OCI-LY1 (cell line): ENCODE measurements at regions not wholly inside any gene's neighbourhood (a gene's known extent, or its start where the extent isn't known, plus 50 kb on each side); places are given as distances from the start of the nearest gene placed in this dataset.

Experiments used
- H2AFZ ChIP-seq: fragments of 200-600 bp; sonication (generic), shearing (Covaris generic); 2 replicates; pipeline ENCODE4 v1.6.0; 2014; ENCODE audit warnings: antibody characterized with exemption, mild to moderate bottlenecking, low read length
- H3F3A ChIP-seq: fragments of 200-600 bp; sonication (generic), shearing (Covaris generic); 2 replicates; pipeline ENCODE4 v1.6.0; 2014; ENCODE audit warnings: mild to moderate bottlenecking, antibody characterized with exemption, low read length, moderate library complexity; ENCODE audit not compliant: insufficient read depth
- H3K27ac ChIP-seq: fragments of 200-600 bp; sonication (generic); 2 replicates; pipeline ENCODE4 v1.5.1; 2014; ENCODE audit warnings: low read length, mixed run types, mild to moderate bottlenecking, low read depth; ENCODE audit not compliant: poor library complexity, severe bottlenecking
- H3K27me3 ChIP-seq: fragments of 200-600 bp; sonication (generic); 2 replicates; pipeline ENCODE4 v1.6.0; 2014; ENCODE audit warnings: antibody characterized with exemption, mild to moderate bottlenecking, low read length, moderate library complexity; ENCODE audit not compliant: insufficient read depth
- H3K36me3 ChIP-seq: fragments of 200-600 bp; sonication (generic); 2 replicates; pipeline ENCODE4 v1.6.1; 2014; ENCODE audit warnings: mild to moderate bottlenecking, antibody characterized with exemption, low read length, moderate library complexity, mixed read lengths; ENCODE audit not compliant: insufficient read depth
- H3K4me1 ChIP-seq: fragments of 200-600 bp; sonication (generic); 2 replicates; pipeline ENCODE4 v1.5.1; 2014; ENCODE audit warnings: mild to moderate bottlenecking, low read length, moderate library complexity; ENCODE audit not compliant: insufficient read depth, severe bottlenecking
- H3K4me2 ChIP-seq: fragments of 200-600 bp; sonication (generic), shearing (Covaris generic); 2 replicates; pipeline ENCODE4 v1.6.1; 2014; ENCODE audit warnings: low read length
- H3K4me3 ChIP-seq: fragments of 200-600 bp; sonication (generic); 2 replicates; pipeline ENCODE4 v1.5.1; 2014; ENCODE audit warnings: low read length, low read depth, mild to moderate bottlenecking, mixed read lengths; ENCODE audit not compliant: poor library complexity, severe bottlenecking
- H3K79me2 ChIP-seq: fragments of 200-600 bp; shearing (Covaris generic); 2 replicates; pipeline ENCODE4 v1.6.1; 2016; ENCODE audit warnings: mixed run types, low read length, mixed read lengths; ENCODE audit not compliant: insufficient read depth
- H3K9ac ChIP-seq: fragments of 200-600 bp; sonication (generic), shearing (Covaris generic); 2 replicates; pipeline ENCODE4 v1.6.1; 2014; ENCODE audit warnings: mild to moderate bottlenecking, low read length, mixed read lengths
- H3K9me2 ChIP-seq: fragments of 200-600 bp; sonication (generic), shearing (Covaris generic); 2 replicates; pipeline ENCODE4 v1.6.1; 2014; ENCODE audit warnings: low read depth, mild to moderate bottlenecking, low read length, mixed read lengths
- H3K9me3 ChIP-seq: fragments of 200-600 bp; shearing (Covaris generic); 2 replicates; pipeline ENCODE4 v1.6.1; 2014; ENCODE audit warnings: low read length, mixed read lengths
- H4K20me1 ChIP-seq: fragments of 200-600 bp; sonication (generic), shearing (Covaris generic); 2 replicates; pipeline ENCODE4 v1.6.0; 2016; ENCODE audit warnings: mild to moderate bottlenecking, low read length; ENCODE audit not compliant: insufficient read depth
- EZH2 ChIP-seq: fragments of 200-600 bp; sonication (generic), shearing (Covaris generic); IDR thresholded peaks from 2 replicates; pipeline ENCODE4 v1.8.0; 2017; ENCODE audit warnings: borderline replicate concordance, mixed run types, mild to moderate bottlenecking, antibody characterized with exemption, low read length, moderate library complexity, mixed read lengths
- TF ChIP-seq, protein P1 (sequence below): fragments of 200-600 bp; sonication (generic), shearing (Covaris generic); IDR thresholded peaks from 2 replicates; pipeline ENCODE4 v1.5.1; 2017; ENCODE audit warnings: mild to moderate bottlenecking, antibody characterized with exemption, low read length, moderate library complexity, mixed read lengths

- no peaks in the 10 kb centered on the region for H3K79me2 ChIP-seq
- H2AFZ ChIP-seq = no peak overlapping the region
- no peak for TF ChIP-seq EZH2
- TF ChIP-seq, protein P1, sequence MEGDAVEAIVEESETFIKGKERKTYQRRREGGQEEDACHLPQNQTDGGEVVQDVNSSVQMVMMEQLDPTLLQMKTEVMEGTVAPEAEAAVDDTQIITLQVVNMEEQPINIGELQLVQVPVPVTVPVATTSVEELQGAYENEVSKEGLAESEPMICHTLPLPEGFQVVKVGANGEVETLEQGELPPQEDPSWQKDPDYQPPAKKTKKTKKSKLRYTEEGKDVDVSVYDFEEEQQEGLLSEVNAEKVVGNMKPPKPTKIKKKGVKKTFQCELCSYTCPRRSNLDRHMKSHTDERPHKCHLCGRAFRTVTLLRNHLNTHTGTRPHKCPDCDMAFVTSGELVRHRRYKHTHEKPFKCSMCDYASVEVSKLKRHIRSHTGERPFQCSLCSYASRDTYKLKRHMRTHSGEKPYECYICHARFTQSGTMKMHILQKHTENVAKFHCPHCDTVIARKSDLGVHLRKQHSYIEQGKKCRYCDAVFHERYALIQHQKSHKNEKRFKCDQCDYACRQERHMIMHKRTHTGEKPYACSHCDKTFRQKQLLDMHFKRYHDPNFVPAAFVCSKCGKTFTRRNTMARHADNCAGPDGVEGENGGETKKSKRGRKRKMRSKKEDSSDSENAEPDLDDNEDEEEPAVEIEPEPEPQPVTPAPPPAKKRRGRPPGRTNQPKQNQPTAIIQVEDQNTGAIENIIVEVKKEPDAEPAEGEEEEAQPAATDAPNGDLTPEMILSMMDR = no peak
- H3K27ac ChIP-seq = no peak overlapping the region
- no peaks in the 10 kb centered on the region for H3K36me3 ChIP-seq
- no peaks in the 10 kb centered on the region; the same call in 1 of the 2 replicates for H3K27me3 ChIP-seq
- no peaks in the 10 kb centered on the region for H4K20me1 ChIP-seq
- H3K4me2 ChIP-seq = no peak overlapping the region
- no peak overlapping the region for H3K4me3 ChIP-seq
- no peaks in the 10 kb centered on the region for H3K9me3 ChIP-seq
- no peaks in the 10 kb centered on the region for H3K4me1 ChIP-seq
- no peak overlapping the region for H3K9ac ChIP-seq
- H3F3A ChIP-seq = no peaks in the 10 kb centered on the region
- H3K9me2 ChIP-seq = no peaks in the 10 kb centered on the region
Measured at GRCh38 chr21:45592208-45592619, 50.0 kb upstream of the SLC19A1 start.

DNA sequence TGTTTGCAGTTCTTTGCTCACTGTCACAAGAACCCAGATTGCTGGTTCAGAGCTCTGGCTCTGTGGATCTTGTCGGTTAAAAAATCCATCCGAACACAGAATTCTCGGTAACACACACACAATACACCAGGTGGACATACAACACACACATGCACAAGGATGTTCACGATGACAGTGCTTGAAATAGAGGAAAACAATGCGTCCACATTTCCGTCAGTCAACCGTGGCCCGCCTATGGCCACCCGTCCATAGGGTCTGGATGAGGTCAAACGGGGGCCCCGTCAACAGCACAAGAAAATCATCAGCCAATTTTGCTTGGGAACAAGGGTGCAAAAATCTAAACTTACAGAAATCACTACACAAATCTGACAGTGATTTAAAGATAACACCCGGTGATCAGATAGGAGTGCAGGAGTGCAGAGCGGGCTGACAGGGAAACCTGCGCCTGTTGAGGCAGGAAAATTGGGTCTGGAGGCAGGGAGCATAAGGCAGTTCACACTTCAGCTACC, 50.4 kb upstream of the SLC19A1 start:
- no peaks in the 10 kb centered on the region for H3K9me2 ChIP-seq
- no peaks in the 10 kb centered on the region for H4K20me1 ChIP-seq
- H3K9ac ChIP-seq = no peak overlapping the region
- no peaks in the 10 kb centered on the region; the same call in 1 of the 2 replicates for H3K27me3 ChIP-seq
- no peaks in the 10 kb centered on the region for H3F3A ChIP-seq
- H2AFZ ChIP-seq = no peak overlapping the region
- no peaks in the 10 kb centered on the region for H3K4me1 ChIP-seq
- H3K4me2 ChIP-seq = no peak overlapping the region
- no peak for TF ChIP-seq EZH2
- TF ChIP-seq, protein P1 = no peak
- no peaks in the 10 kb centered on the region for H3K9me3 ChIP-seq
- H3K79me2 ChIP-seq = no peaks in the 10 kb centered on the region
- no peak overlapping the region for H3K4me3 ChIP-seq
- no peak overlapping the region for H3K27ac ChIP-seq
- no peaks in the 10 kb centered on the region for H3K36me3 ChIP-seq

DNA sequence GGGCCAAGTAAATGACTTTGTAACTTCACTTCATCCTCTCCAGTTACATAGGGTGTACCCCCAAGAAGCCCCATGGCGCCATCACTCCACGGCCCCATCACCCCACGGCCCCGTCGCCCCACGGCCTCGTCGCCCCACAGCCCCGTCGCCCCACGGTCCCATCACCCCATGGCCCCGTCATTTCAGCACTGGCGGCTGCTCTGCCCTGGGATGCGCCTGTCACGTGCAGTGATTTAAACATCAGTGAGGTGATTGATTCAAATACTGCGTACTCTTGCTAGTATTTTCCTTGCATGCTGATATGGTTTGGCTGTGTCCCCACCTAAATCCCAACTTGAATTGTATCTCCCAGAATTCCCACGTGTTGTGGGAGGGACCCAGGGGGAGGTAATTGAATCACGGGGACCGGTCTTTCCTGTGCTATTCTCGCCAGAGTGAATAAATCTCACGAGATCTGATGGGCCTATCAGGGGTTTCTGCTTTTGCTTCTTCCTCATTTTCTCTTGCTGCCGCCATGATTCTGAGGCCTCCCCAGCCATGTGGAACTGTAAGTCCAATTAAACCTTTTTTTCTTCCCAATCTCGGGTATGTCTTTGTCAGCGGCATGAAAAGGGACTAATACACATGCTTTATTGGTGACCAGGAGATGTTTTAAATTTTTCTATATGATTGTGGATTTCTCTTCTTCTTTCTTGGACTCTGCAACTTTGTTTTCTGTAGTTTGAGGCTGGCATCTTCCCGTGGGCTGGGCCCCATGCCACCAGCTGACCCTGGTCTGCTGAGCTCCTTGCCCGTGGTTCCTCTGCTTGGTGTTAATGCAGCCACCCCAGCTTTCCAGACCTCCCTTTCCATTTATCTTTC, 50.1 kb upstream of the PCBP3 start:
- no peak overlapping the region for H2AFZ ChIP-seq
- H3K79me2 ChIP-seq = no peaks in the 10 kb centered on the region
- no peaks in the 10 kb centered on the region for H4K20me1 ChIP-seq
- no peaks in the 10 kb centered on the region for H3K9me2 ChIP-seq
- peak overlapping the region; percentile 68 for H3K4me2 ChIP-seq
- TF ChIP-seq, protein P1 = no peak
- TF ChIP-seq EZH2 = no peak
- H3K9me3 ChIP-seq = no peaks in the 10 kb centered on the region
- peak overlapping the region; percentile 51 for H3K4me3 ChIP-seq
- peak overlapping the region; percentile 42; the same call in 1 of the 2 replicates for H3K9ac ChIP-seq
- no peak overlapping the region for H3K27ac ChIP-seq
- H3F3A ChIP-seq = no peaks in the 10 kb centered on the region
- H3K4me1 ChIP-seq = no peaks in the 10 kb centered on the region
- no peaks in the 10 kb centered on the region; the same call in 1 of the 2 replicates for H3K27me3 ChIP-seq
- no peaks in the 10 kb centered on the region for H3K36me3 ChIP-seq
